ENCODE measurements at regions not wholly inside any gene's neighbourhood (a gene's known extent, or its start where the extent isn't known, plus 50 kb on each side); places are given as distances from the start of the nearest gene placed in this dataset.

DNA sequence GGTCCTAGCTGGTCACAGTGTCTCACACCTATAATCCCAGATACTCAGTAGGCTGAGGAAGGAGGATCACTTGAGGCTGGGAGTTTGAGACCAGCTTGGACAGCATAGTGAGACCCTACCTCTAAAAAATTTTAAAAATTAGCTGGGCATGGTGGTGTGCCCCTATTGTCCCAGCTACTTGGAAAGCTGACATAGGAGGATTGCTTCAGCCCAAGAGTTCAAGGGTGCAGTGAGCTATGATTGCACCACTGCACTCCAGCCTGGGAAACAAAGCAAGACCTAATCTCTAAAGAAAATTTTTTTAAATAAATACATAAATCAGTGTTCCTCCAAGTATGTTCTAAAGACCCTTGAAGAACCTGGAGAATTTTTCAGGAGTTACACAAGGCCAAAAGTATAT is 50.6 kb upstream of the GNAO1 start:
- Histone ChIP-seq H3K4me3 (no peak overlapping the region), H3K27me3 (replicated peaks in 1 of 7) (peaks cover 0 to 10% (median 0%) of the 10 kb centered on the region in 7 donors), H3K4me1 (no peaks in the 10 kb centered on the region), H3K27ac (no peak overlapping the region), H3K9me3 (no peaks in the 10 kb centered on the region), H3K36me3 (no peaks in the 10 kb centered on the region)
- no peak for DNase-seq
- intact Hi-C loops (cut with DNase I; ENCODE audit: low total_unique reads), result no loop called here
- TF ChIP-seq POLR2AphosphoS5 (IDR thresholded peaks at IDR 0.05) (no peak), POLR2A (IDR thresholded peaks at IDR 0.05) (no peak)
- TF ChIP-seq, protein P1, sequence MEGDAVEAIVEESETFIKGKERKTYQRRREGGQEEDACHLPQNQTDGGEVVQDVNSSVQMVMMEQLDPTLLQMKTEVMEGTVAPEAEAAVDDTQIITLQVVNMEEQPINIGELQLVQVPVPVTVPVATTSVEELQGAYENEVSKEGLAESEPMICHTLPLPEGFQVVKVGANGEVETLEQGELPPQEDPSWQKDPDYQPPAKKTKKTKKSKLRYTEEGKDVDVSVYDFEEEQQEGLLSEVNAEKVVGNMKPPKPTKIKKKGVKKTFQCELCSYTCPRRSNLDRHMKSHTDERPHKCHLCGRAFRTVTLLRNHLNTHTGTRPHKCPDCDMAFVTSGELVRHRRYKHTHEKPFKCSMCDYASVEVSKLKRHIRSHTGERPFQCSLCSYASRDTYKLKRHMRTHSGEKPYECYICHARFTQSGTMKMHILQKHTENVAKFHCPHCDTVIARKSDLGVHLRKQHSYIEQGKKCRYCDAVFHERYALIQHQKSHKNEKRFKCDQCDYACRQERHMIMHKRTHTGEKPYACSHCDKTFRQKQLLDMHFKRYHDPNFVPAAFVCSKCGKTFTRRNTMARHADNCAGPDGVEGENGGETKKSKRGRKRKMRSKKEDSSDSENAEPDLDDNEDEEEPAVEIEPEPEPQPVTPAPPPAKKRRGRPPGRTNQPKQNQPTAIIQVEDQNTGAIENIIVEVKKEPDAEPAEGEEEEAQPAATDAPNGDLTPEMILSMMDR (IDR thresholded peaks at IDR 0.05 in 8 of 11, conservative IDR thresholded peaks at IDR 0.05 in 3 of 11), result no peak

DNA sequence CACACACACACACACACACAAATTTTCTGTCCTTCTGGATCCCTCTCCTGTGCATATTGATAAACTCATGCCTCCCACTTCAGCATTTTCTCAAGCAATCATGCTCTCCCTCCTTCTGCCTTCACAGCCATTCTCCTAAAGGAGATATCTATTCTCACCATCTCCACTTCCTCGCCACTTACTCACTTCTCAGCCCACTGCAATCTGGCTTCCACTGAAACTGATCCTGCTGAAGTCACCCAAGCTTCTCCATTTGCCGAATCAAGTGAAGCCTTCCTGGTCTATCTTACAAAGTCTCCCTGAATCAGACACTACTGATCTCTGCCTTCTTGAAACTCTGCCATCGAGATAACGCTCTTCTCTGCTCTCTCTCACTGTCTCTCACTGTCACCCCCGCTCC is 54.0 kb upstream of the GNAO1 start:
- DNase-seq, result no peak
- 64 to 80% (median 71%) methylated on average over 5 of the region's 5 CpGs for WGBS, 5 donors
- Histone ChIP-seq H3K27ac (no peak overlapping the region), H3K9me3 (no peaks in the 10 kb centered on the region), H3K36me3 (no peaks in the 10 kb centered on the region), H3K4me3 (no peak overlapping the region), H3K4me1 (no peaks in the 10 kb centered on the region), H3K27me3 (replicated peaks in 1 of 7) (peaks cover 0 to 11% (median 0%) of the 10 kb centered on the region in 7 donors)
- TF ChIP-seq POLR2A (IDR thresholded peaks at IDR 0.05) (no peak), POLR2AphosphoS5 (IDR thresholded peaks at IDR 0.05) (no peak)
- TF ChIP-seq, protein P1 (IDR thresholded peaks at IDR 0.05 in 8 of 11, conservative IDR thresholded peaks at IDR 0.05 in 3 of 11), result no peak
- intact Hi-C loops (cut with DNase I; ENCODE audit: low total_unique reads), result no loop called here

DNA sequence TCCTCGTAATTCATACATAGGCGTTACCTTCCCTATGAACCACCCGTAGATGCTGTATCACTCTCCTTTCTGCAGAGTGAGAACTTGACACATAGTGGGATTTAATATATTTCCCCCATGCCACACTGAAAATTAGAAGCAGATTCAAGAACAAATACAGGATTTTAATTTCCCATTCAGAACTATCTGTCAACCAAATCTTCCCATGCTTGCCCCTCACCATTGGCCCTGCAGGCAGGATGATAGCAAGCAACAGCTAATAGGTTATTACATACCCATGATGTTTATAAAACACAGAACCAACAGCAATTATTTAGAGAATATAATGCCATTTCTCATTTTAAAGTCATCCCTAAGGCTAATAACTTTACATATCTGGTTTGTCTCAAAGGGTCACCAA is 55.0 kb upstream of the GNAO1 start:
- Histone ChIP-seq H3K36me3 (no peaks in the 10 kb centered on the region), H3K4me3 (no peak overlapping the region), H3K9me3 (no peaks in the 10 kb centered on the region), H3K27ac (no peak overlapping the region), H3K4me1 (no peaks in the 10 kb centered on the region), H3K27me3 (replicated peaks in 1 of 7) (peaks cover 0 to 15% (median 0%) of the 10 kb centered on the region in 7 donors)
- TF ChIP-seq POLR2A (IDR thresholded peaks at IDR 0.05) (no peak), POLR2AphosphoS5 (IDR thresholded peaks at IDR 0.05) (no peak)
- TF ChIP-seq, protein P1 (IDR thresholded peaks at IDR 0.05 in 8 of 11, conservative IDR thresholded peaks at IDR 0.05 in 3 of 11), result no peak
- WGBS, 5 donors, result 75 to 97% (median 91%) methylated on average over 3 of the region's 3 CpGs
- intact Hi-C loops (cut with DNase I; ENCODE audit: low total_unique reads), result no loop called here
- no peak for DNase-seq

DNA sequence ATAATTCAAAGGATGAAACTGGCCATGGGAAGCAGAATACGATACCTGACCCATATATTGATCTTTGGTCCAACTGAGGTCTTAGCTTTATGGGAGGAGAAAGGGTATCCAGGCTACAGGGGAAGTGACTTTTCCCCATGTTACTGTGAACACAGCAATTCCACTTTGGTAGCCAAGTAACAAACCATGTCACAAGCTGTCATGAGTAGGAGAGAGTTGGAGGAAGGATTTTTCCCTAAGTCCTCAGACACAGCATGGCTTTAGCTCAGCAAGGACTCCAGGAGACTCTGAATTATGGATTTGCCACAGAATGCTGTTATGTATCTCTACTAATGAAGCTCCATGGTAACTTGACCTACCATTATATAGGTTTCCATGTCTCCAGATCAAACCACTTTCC is 56.5 kb upstream of the GNAO1 start:
- no peaks in the 10 kb centered on the region for H3K36me3 ChIP-seq
- no peak for DNase-seq
- H3K4me3 ChIP-seq, result no peak overlapping the region
- no peak overlapping the region for H3K27ac ChIP-seq
- whole genome bisulfite sequencing, 5 donors, result 24 to 77% (median 67%) methylated on average over 1 of the region's 1 CpG
- intact Hi-C loops (cut with DNase I; ENCODE audit: low total_unique reads), result no loop called here
- TF ChIP-seq, protein P1 (IDR thresholded peaks at IDR 0.05 in 8 of 11, conservative IDR thresholded peaks at IDR 0.05 in 3 of 11), result no peak
- TF ChIP-seq POLR2A (IDR thresholded peaks at IDR 0.05) (no peak), POLR2AphosphoS5 (IDR thresholded peaks at IDR 0.05) (no peak)
- no peaks in the 10 kb centered on the region for H3K4me1 ChIP-seq
- peaks cover 0 to 15% (median 0%) of the 10 kb centered on the region in 7 donors for H3K27me3 ChIP-seq (replicated peaks in 1 of 7)
- H3K9me3 ChIP-seq, result no peaks in the 10 kb centered on the region

All from spleen (tissue), 11 donors.